LNCaP clone FGC (cell line): ENCODE measurements at regions not wholly inside any gene's neighbourhood (a gene's known extent, or its start where the extent isn't known, plus 50 kb on each side); places are given as distances from the start of the nearest gene placed in this dataset.
"Not testable (repeated sequence)": the region's sequence is repeated elsewhere in the genome, so short reads cannot be mapped to it uniquely, and the experiment has no call there.

ENCODE experiments used
- DNase-seq: peaks from one replicate; pipeline ENCODE4 v3.0.0-alpha.2; 2011; ENCODE audit warnings: low read depth
- H3K4me3 ChIP-seq: 2 replicates; pipeline ENCODE4 v1.5.1; 2011; ENCODE audit warnings: mild to moderate bottlenecking, low read depth, low read length, control low read depth
- TF ChIP-seq, protein P1 (sequence below): IDR thresholded peaks from 2 replicates; pipeline ENCODE4 v1.5.1; 2012; ENCODE audit warnings: mild to moderate bottlenecking; ENCODE audit not compliant: control insufficient read depth, insufficient read depth; ENCODE audit errors: extremely low read depth

DNA sequence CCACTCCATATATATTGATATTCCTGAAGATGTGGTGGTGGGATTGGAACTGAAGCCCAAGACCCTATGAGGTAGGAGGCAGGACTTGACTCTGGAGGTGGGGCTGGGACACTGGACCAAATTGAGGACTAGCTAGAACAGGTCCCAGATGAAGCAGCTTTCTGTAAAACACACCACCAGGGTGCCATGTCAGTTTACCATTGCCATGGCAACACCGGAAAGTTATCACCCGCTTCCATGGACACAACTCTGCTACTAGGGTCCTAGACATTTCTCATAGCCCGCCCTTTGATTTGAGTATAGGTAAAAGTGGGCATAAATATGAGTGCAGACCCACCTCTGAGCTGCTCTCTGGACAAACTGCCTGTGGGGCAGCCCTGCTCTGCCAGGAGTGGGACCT, 490.5 kb upstream of the PFKP start:
- no peak overlapping the region for H3K4me3 ChIP-seq
- TF ChIP-seq, protein P1, sequence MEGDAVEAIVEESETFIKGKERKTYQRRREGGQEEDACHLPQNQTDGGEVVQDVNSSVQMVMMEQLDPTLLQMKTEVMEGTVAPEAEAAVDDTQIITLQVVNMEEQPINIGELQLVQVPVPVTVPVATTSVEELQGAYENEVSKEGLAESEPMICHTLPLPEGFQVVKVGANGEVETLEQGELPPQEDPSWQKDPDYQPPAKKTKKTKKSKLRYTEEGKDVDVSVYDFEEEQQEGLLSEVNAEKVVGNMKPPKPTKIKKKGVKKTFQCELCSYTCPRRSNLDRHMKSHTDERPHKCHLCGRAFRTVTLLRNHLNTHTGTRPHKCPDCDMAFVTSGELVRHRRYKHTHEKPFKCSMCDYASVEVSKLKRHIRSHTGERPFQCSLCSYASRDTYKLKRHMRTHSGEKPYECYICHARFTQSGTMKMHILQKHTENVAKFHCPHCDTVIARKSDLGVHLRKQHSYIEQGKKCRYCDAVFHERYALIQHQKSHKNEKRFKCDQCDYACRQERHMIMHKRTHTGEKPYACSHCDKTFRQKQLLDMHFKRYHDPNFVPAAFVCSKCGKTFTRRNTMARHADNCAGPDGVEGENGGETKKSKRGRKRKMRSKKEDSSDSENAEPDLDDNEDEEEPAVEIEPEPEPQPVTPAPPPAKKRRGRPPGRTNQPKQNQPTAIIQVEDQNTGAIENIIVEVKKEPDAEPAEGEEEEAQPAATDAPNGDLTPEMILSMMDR = no peak
- DNase-seq = no peak

DNA sequence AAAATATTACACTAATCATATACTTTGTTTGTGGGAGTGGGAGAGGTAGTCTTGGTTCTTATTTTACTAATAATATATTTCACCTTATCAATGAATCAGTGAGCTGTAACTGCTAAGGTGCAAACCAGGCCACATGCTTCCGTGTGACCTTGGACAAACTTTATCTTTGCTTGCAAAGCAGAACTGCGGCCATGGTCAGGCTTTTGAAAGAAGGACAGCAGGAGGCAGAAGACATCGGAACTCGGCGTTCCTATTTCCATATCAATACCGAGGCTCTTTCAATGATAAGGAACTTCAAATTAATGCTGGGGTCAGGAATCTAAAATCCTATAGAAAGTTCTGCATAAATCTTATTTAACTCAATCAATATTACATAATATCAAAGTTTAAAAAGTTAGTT, 491.9 kb upstream of the PFKP start:
- TF ChIP-seq, protein P1 = no peak
- DNase-seq = no peak
- H3K4me3 ChIP-seq = no peak overlapping the region

DNA sequence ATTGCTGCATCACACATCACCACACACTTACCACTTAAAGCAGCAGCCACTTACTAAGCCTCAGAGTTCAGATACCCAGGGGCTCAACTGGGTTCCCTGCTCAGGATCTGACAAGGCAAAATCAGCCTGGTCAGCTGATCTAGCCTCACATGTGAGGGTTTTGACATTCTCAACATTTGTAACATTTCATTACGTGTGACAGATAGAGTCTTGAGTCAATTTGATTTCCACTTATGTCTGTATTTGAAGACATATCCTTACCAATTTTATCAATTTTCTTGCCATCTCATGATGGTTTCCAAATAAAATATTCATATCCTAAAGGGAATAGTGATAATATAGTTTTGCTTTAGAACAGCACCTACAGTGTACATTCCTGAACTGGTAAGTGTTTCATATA, 494.7 kb upstream of the PFKP start:
- H3K4me3 ChIP-seq = no peak overlapping the region
- no peak for DNase-seq
- TF ChIP-seq, protein P1 = no peak

DNA sequence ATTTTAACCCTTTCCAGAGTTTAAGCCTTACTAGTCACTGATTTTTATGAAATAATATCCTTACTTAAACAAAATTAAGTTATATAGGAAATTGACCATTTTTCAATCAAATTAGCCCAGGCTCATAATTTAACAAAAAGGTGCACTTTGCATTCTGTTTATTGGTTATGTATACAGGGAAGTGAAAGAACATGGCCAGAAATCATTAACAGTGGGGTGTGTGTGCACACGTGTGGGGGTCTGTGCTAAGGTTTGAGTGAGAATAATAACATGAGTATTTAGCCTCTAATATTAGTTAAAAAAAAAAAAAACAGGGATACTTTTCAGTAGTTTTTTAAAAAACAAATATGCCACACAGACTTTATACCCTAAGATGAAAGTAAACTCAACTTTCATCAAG, 510.5 kb upstream of the PFKP start:
- no peak for DNase-seq
- H3K4me3 ChIP-seq = no peak overlapping the region
- TF ChIP-seq, protein P1 = no peak

DNA sequence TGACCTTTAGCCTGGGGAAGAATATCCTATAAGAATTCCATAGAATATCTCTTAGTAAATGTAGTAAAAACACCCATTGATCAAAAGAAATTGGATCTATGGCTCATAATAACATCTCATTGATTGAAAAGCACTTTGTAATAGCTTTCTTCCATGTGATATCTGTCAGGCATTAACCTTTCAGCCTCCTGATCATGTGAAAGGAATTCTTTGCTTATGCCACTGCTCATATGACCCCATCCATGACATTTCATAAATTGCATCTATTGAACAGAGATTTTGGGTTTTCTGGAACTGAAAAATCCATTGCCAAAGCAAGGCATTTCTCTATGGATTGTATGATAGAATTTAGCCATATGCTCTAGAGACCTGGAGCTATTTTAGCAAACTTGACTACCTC, 519.3 kb upstream of the PFKP start:
- DNase-seq = no peak
- TF ChIP-seq, protein P1 = no peak
- no peak overlapping the region for H3K4me3 ChIP-seq

- DNase-seq = no peak
- TF ChIP-seq, protein P1 = no peak
- H3K4me3 ChIP-seq = no peak overlapping the region
Measured at GRCh38 chr10:2547606-2548005, 519.7 kb upstream of the PFKP start.

DNA sequence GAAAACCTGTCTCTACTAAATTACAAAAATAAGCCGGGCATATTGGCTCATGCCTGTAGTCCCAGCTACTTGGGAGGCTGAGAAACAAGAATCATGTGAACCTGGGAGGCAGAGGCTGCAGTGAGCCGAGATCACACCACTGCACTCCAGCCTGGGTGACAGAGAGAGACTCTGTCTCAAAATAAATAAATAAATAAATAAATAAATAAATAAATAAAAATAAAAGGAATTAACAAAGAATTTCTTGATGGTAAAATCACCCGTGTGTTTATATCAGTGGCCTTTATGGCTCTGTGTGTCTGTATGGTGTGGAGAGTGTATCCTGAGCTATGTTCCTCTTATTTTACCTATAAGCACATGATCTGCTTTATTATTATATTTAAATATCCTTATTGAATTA, 520.5 kb upstream of the PFKP start:
- not testable (repeated sequence) for DNase-seq

GRCh38 chr10:2543974-2544373, 523.4 kb upstream of the PFKP start:
- no peak overlapping the region for H3K4me3 ChIP-seq
- TF ChIP-seq, protein P1 = no peak
- DNase-seq = no peak

More for the DNA sequence above, 520.5 kb upstream of the PFKP start:
- not testable (repeated sequence) for H3K4me3 ChIP-seq
